Breast epithelium (tissue), 3 donors: ENCODE measurements at regions not wholly inside any gene's neighbourhood (a gene's known extent, or its start where the extent isn't known, plus 50 kb on each side); places are given as distances from the start of the nearest gene placed in this dataset.

Experiments used
- CTCF ChIP-seq, 3 donors: fragments of 450-650 bp; IDR thresholded peaks; one replicate each; pipeline ENCODE4 v1.5.1; 2016 to 2017; ENCODE audit warnings: antibody characterized with exemption in 3 of 3, mild to moderate bottlenecking in 3 of 3, moderate library complexity in 3 of 3
- POLR2A ChIP-seq: fragments of 450-650 bp; IDR thresholded peaks from one replicate; pipeline ENCODE4 v1.6.1; 2016; ENCODE audit warnings: antibody characterized with exemption, mild to moderate bottlenecking, moderate library complexity
- POLR2AphosphoS5 ChIP-seq, 3 donors: sonication (generic); formaldehyde crosslinking; IDR thresholded peaks; one replicate each; pipeline ENCODE4 v1.6.1; 2017; ENCODE audit warnings: antibody characterized with exemption in 3 of 3

GRCh38 chr7:32206488-32206887 is 136.3 kb upstream of the PDE1C start:
- TF ChIP-seq CTCF (IDR thresholded peaks at IDR 0.05) (no peak), POLR2AphosphoS5 (IDR thresholded peaks at IDR 0.05) (no peak), POLR2A (no peak)
